WI38 (cell line): ENCODE measurements at regions not wholly inside any gene's neighbourhood (a gene's known extent, or its start where the extent isn't known, plus 50 kb on each side); places are given as distances from the start of the nearest gene placed in this dataset.
"Not testable (repeated sequence)": the region's sequence is repeated elsewhere in the genome, so short reads cannot be mapped to it uniquely, and the experiment has no call there.

ENCODE experiments used
- H3K4me3 ChIP-seq: 2 replicates; pipeline ENCODE4 v1.5.1; 2011; ENCODE audit warnings: low read depth, mild to moderate bottlenecking, control low read depth, low read length
- CTCF ChIP-seq: IDR thresholded peaks from 2 replicates; pipeline ENCODE4 v1.5.1; 2012; ENCODE audit warnings: low read depth, mild to moderate bottlenecking, control low read depth, low read length

GRCh38 chr9:119902611-119903010, 533.4 kb upstream of the BRINP1 start:
- no peak for TF ChIP-seq CTCF

GRCh38 chr9:119898316-119898715, 529.1 kb upstream of the BRINP1 start:
- TF ChIP-seq CTCF = no peak
- H3K4me3 ChIP-seq = no peak overlapping the region

More at GRCh38 chr9:119902611-119903010, 533.4 kb upstream of the BRINP1 start:
- no peak overlapping the region for H3K4me3 ChIP-seq

- H3K4me3 ChIP-seq = no peak overlapping the region
- no peak for TF ChIP-seq CTCF
Observed at GRCh38 chr9:119884438-119884837, 515.2 kb upstream of the BRINP1 start.

- H3K4me3 ChIP-seq = no peak overlapping the region
- no peak for TF ChIP-seq CTCF
Observed at GRCh38 chr9:119881898-119882297, 512.7 kb upstream of the BRINP1 start.

- H3K4me3 ChIP-seq = no peak overlapping the region
- TF ChIP-seq CTCF = no peak
Observed at GRCh38 chr9:119880361-119880760, 511.1 kb upstream of the BRINP1 start.

GRCh38 chr9:119877306-119877705, 508.1 kb upstream of the BRINP1 start:
- TF ChIP-seq CTCF = no peak
- H3K4me3 ChIP-seq = no peak overlapping the region

GRCh38 chr9:119873877-119874276, 504.6 kb upstream of the BRINP1 start:
- no peak for TF ChIP-seq CTCF
- no peak overlapping the region for H3K4me3 ChIP-seq

GRCh38 chr9:119870251-119870650, 501.0 kb upstream of the BRINP1 start:
- H3K4me3 ChIP-seq = not testable (repeated sequence)
